ENCODE measurements at regions not wholly inside any gene's neighbourhood (a gene's known extent, or its start where the extent isn't known, plus 50 kb on each side); places are given as distances from the start of the nearest gene placed in this dataset.

GRCh38 chr5:74432216-74432615, 208.3 kb downstream of the ENC1 start:
- Mint-ChIP-seq H3K36me3 (no peaks in the 10 kb centered on the region), H3K27me3 (peaks cover 11 to 17% of the 10 kb centered on the region in 2 donors), H3K4me3 (no peak overlapping the region), H3K9me3 (peaks cover 0 to 3% (median 2%) of the 10 kb centered on the region in 8 donors), H3K4me1 (no peaks in the 10 kb centered on the region), H3K27ac (no peak overlapping the region)
- no peak for DNase-seq
- H3K4me1 ChIP-seq (ENCODE audit: insufficient read depth, low read length) = no peaks in the 10 kb centered on the region
- no peak overlapping the region for H3K27ac ChIP-seq (ENCODE audit: low read depth, low read length)
- no peaks in the 10 kb centered on the region for H3K36me3 ChIP-seq (ENCODE audit: insufficient read depth, low read length)
- no peaks in the 10 kb centered on the region for H3K9me3 ChIP-seq (ENCODE audit: control insufficient read depth in 1 of 2, low read length in 2 of 2)
- CTCF ChIA-PET (ENCODE audit: partially characterized antibody) = interaction anchor here (0.8 kb wide), 1 partner anchor 26 kb away, joined by 3 read pairs; no protein-coding TSS in a partner anchor
- H3K4me3 ChIP-seq (ENCODE audit: low read length in 2 of 2) = no peak overlapping the region
- POLR2A ChIA-PET (ENCODE audit: partially characterized antibody) = no interaction called here
- no peaks in the 10 kb centered on the region for H3K27me3 ChIP-seq (ENCODE audit: insufficient read depth, low read length)
- intact Hi-C loops (cut with micrococcal nuclease) = no loop called here

GRCh38 chr5:74431290-74431669, 209.2 kb downstream of the ENC1 start:
- ChIA-PET POLR2A (ENCODE audit: partially characterized antibody) (no interaction called here), CTCF (ENCODE audit: partially characterized antibody) (no interaction called here)
- intact Hi-C loops (cut with micrococcal nuclease) = no loop called here
- Mint-ChIP-seq H3K27me3 (peaks cover 11 to 15% of the 10 kb centered on the region in 2 donors), H3K9me3 (peaks cover 0 to 2% (median 0%) of the 10 kb centered on the region in 8 donors), H3K4me3 (no peak overlapping the region), H3K36me3 (no peaks in the 10 kb centered on the region), H3K27ac (no peak overlapping the region), H3K4me1 (no peaks in the 10 kb centered on the region)
- H3K36me3 ChIP-seq (ENCODE audit: insufficient read depth, low read length) = no peaks in the 10 kb centered on the region
- no peak overlapping the region for H3K4me3 ChIP-seq (ENCODE audit: low read length in 2 of 2)
- DNase-seq = no peak
- no peaks in the 10 kb centered on the region for H3K27me3 ChIP-seq (ENCODE audit: insufficient read depth, low read length)
- H3K27ac ChIP-seq (ENCODE audit: low read depth, low read length) = no peak overlapping the region
- H3K4me1 ChIP-seq (ENCODE audit: insufficient read depth, low read length) = no peaks in the 10 kb centered on the region
- H3K9me3 ChIP-seq (ENCODE audit: control insufficient read depth in 1 of 2, low read length in 2 of 2) = no peaks in the 10 kb centered on the region

GRCh38 chr5:74430631-74431289, 209.8 kb downstream of the ENC1 start:
- DNase-seq = no peak
- Mint-ChIP-seq H3K27me3 (peaks cover 11 to 15% of the 10 kb centered on the region in 2 donors), H3K36me3 (no peaks in the 10 kb centered on the region), H3K27ac (no peak overlapping the region), H3K4me3 (no peak overlapping the region), H3K4me1 (no peaks in the 10 kb centered on the region), H3K9me3 (peaks cover 0 to 2% (median 0%) of the 10 kb centered on the region in 8 donors)
- POLR2A ChIA-PET (ENCODE audit: partially characterized antibody) = no interaction called here
- no peak overlapping the region for H3K27ac ChIP-seq (ENCODE audit: low read depth, low read length)
- no peaks in the 10 kb centered on the region for H3K9me3 ChIP-seq (ENCODE audit: control insufficient read depth in 1 of 2, low read length in 2 of 2)
- H3K36me3 ChIP-seq (ENCODE audit: insufficient read depth, low read length) = no peaks in the 10 kb centered on the region
- CTCF ChIA-PET (ENCODE audit: partially characterized antibody) = no interaction called here
- no peaks in the 10 kb centered on the region for H3K4me1 ChIP-seq (ENCODE audit: insufficient read depth, low read length)
- H3K4me3 ChIP-seq (ENCODE audit: low read length in 2 of 2) = no peak overlapping the region
- intact Hi-C loops (cut with micrococcal nuclease) = no loop called here
- no peaks in the 10 kb centered on the region for H3K27me3 ChIP-seq (ENCODE audit: insufficient read depth, low read length)

GRCh38 chr5:74429495-74429894, 211.0 kb downstream of the ENC1 start:
- H3K27me3 ChIP-seq (ENCODE audit: insufficient read depth, low read length) = no peaks in the 10 kb centered on the region
- ChIA-PET CTCF (ENCODE audit: partially characterized antibody) (interaction anchor here (1.4 kb wide), 1 partner anchor 10 kb away, joined by 3 read pairs; no protein-coding TSS in a partner anchor), POLR2A (ENCODE audit: partially characterized antibody) (interaction anchor here (0.5 kb wide), 1 partner anchor 22 kb away, joined by 4 read pairs; no protein-coding TSS in a partner anchor)
- peaks cover 9 to 12% of the 10 kb centered on the region in 2 donors for H3K27me3 Mint-ChIP-seq
- no peak for DNase-seq
- H3K4me3 Mint-ChIP-seq = no peak overlapping the region
- H3K4me1 ChIP-seq (ENCODE audit: insufficient read depth, low read length) = no peaks in the 10 kb centered on the region
- no peaks in the 10 kb centered on the region for H3K4me1 Mint-ChIP-seq
- no peaks in the 10 kb centered on the region for H3K36me3 ChIP-seq (ENCODE audit: insufficient read depth, low read length)
- H3K9me3 Mint-ChIP-seq = peaks cover 0 to 2% (median 0%) of the 10 kb centered on the region in 8 donors
- H3K27ac Mint-ChIP-seq = no peak overlapping the region
- intact Hi-C loops (cut with micrococcal nuclease) = no loop called here
- H3K27ac ChIP-seq (ENCODE audit: low read depth, low read length) = no peak overlapping the region
- no peak overlapping the region for H3K4me3 ChIP-seq (ENCODE audit: low read length in 2 of 2)
- no peaks in the 10 kb centered on the region for H3K9me3 ChIP-seq (ENCODE audit: control insufficient read depth in 1 of 2, low read length in 2 of 2)
- no peaks in the 10 kb centered on the region for H3K36me3 Mint-ChIP-seq

- Mint-ChIP-seq H3K4me1 (no peaks in the 10 kb centered on the region), H3K4me3 (no peak overlapping the region), H3K9me3 (peaks cover 0 to 2% (median 0%) of the 10 kb centered on the region in 8 donors), H3K27me3 (peaks cover 9 to 12% of the 10 kb centered on the region in 2 donors), H3K27ac (no peak overlapping the region), H3K36me3 (no peaks in the 10 kb centered on the region)
- DNase-seq = no peak
- Histone ChIP-seq H3K27me3 (ENCODE audit: insufficient read depth, low read length) (no peaks in the 10 kb centered on the region), H3K4me1 (ENCODE audit: insufficient read depth, low read length) (no peaks in the 10 kb centered on the region), H3K27ac (ENCODE audit: low read depth, low read length) (no peak overlapping the region), H3K4me3 (ENCODE audit: low read length in 2 of 2) (no peak overlapping the region), H3K9me3 (ENCODE audit: control insufficient read depth in 1 of 2, low read length in 2 of 2) (no peaks in the 10 kb centered on the region), H3K36me3 (ENCODE audit: insufficient read depth, low read length) (no peaks in the 10 kb centered on the region)
- intact Hi-C loops (cut with micrococcal nuclease) = no loop called here
- ChIA-PET POLR2A (ENCODE audit: partially characterized antibody) (interaction anchor here (0.5 kb wide), 1 partner anchor 21 kb away, joined by 4 read pairs; no protein-coding TSS in a partner anchor), CTCF (ENCODE audit: partially characterized antibody) (interaction anchor here (1.4 kb wide), 1 partner anchor 9 kb away, joined by 3 read pairs; no protein-coding TSS in a partner anchor)
Measured at GRCh38 chr5:74428876-74429275, 211.7 kb downstream of the ENC1 start.

- Histone ChIP-seq H3K9me3 (ENCODE audit: control insufficient read depth in 1 of 2, low read length in 2 of 2) (no peaks in the 10 kb centered on the region), H3K4me1 (ENCODE audit: insufficient read depth, low read length) (no peaks in the 10 kb centered on the region), H3K4me3 (ENCODE audit: low read length in 2 of 2) (no peak overlapping the region), H3K27me3 (ENCODE audit: insufficient read depth, low read length) (no peaks in the 10 kb centered on the region), H3K36me3 (ENCODE audit: insufficient read depth, low read length) (no peaks in the 10 kb centered on the region), H3K27ac (ENCODE audit: low read depth, low read length) (no peak overlapping the region)
- no peak overlapping the region for H3K4me3 Mint-ChIP-seq
- no peak for DNase-seq
- no peak overlapping the region for H3K27ac Mint-ChIP-seq
- POLR2A ChIA-PET (ENCODE audit: partially characterized antibody) = no interaction called here
- CTCF ChIA-PET (ENCODE audit: partially characterized antibody) = interaction anchor here (1.4 kb wide), 1 partner anchor 9 kb away, joined by 3 read pairs; no protein-coding TSS in a partner anchor
- no peaks in the 10 kb centered on the region for H3K36me3 Mint-ChIP-seq
- no peaks in the 10 kb centered on the region for H3K4me1 Mint-ChIP-seq
- H3K9me3 Mint-ChIP-seq = peaks cover 0 to 2% (median 0%) of the 10 kb centered on the region in 8 donors
- intact Hi-C loops (cut with micrococcal nuclease) = no loop called here
- H3K27me3 Mint-ChIP-seq = peaks cover 7 to 9% of the 10 kb centered on the region in 2 donors
Measured at GRCh38 chr5:74428275-74428674, 212.3 kb downstream of the ENC1 start.

GRCh38 chr5:74426506-74426905, 214.0 kb downstream of the ENC1 start:
- Histone ChIP-seq H3K27me3 (ENCODE audit: insufficient read depth, low read length) (no peaks in the 10 kb centered on the region), H3K4me3 (ENCODE audit: low read length in 2 of 2) (no peak overlapping the region), H3K9me3 (ENCODE audit: control insufficient read depth in 1 of 2, low read length in 2 of 2) (no peaks in the 10 kb centered on the region), H3K4me1 (ENCODE audit: insufficient read depth, low read length) (no peaks in the 10 kb centered on the region), H3K36me3 (ENCODE audit: insufficient read depth, low read length) (no peaks in the 10 kb centered on the region), H3K27ac (ENCODE audit: low read depth, low read length) (no peak overlapping the region)
- Mint-ChIP-seq H3K27me3 (peaks cover 6 to 8% of the 10 kb centered on the region in 2 donors), H3K27ac (no peak overlapping the region), H3K36me3 (no peaks in the 10 kb centered on the region), H3K9me3 (peaks cover 0 to 3% (median 0%) of the 10 kb centered on the region in 8 donors), H3K4me1 (no peaks in the 10 kb centered on the region), H3K4me3 (no peak overlapping the region)
- DNase-seq = no peak
- ChIA-PET POLR2A (ENCODE audit: partially characterized antibody) (no interaction called here), CTCF (ENCODE audit: partially characterized antibody) (no interaction called here)
- intact Hi-C loops (cut with micrococcal nuclease) = no loop called here

All from CD4-positive, alpha-beta memory T cell (primary cell).